ENCODE measurements at regions not wholly inside any gene's neighbourhood (a gene's known extent, or its start where the extent isn't known, plus 50 kb on each side); places are given as distances from the start of the nearest gene placed in this dataset.

- TF ChIP-seq CTCF (IDR thresholded peaks at IDR 0.05) (no peak), POLR2A (IDR thresholded peaks at IDR 0.05) (no peak)
Observed at GRCh38 chrY:16572061-16572460, 1308.0 kb downstream of the CDY2B start.

All from right lobe of liver (tissue), 4 donors.